HL-60 (cell line): ENCODE measurements at regions not wholly inside any gene's neighbourhood (a gene's known extent, or its start where the extent isn't known, plus 50 kb on each side); places are given as distances from the start of the nearest gene placed in this dataset.

Experiments used
- DNase-seq, 2 experiments: peaks; one replicate each; pipeline ENCODE4 v3.0.0-alpha.2; 2010 to 2020; ENCODE audit warnings: low read depth in 1 of 2, low spot score in 1 of 2
- H3K27ac ChIP-seq: fragments of 250-450 bp; sonication (Bioruptor Pico); replicated peaks from 2 replicates; pipeline ENCODE4 v1.5.1; 2020; ENCODE audit warnings: mild to moderate bottlenecking, moderate library complexity
- H3K27me3 ChIP-seq: fragments of 250-450 bp; sonication (Bioruptor Pico); 2 replicates; pipeline ENCODE4 v1.5.1; 2021; ENCODE audit warnings: mild to moderate bottlenecking, moderate library complexity; ENCODE audit not compliant: insufficient read depth, poor library complexity, severe bottlenecking
- H3K4me3 ChIP-seq: replicated peaks from 2 replicates; pipeline ENCODE4 v1.5.1; 2011; ENCODE audit warnings: mild to moderate bottlenecking, control low read depth, low read length; ENCODE audit not compliant: insufficient read depth
- CTCF ChIP-seq: IDR thresholded peaks from one replicate; pipeline ENCODE4 v1.5.1; 2011; ENCODE audit warnings: low read length, control low read depth, inconsistent platforms; ENCODE audit not compliant: insufficient read depth
- GABPA ChIP-seq: IDR thresholded peaks from 2 replicates; pipeline ENCODE4 v1.6.1; 2012; ENCODE audit warnings: low read depth
- POLR2AphosphoS5 ChIP-seq: IDR thresholded peaks from 2 replicates; pipeline ENCODE4 v1.6.1; 2012; ENCODE audit warnings: low read depth
- REST ChIP-seq: IDR thresholded peaks from 2 replicates; pipeline ENCODE4 v1.6.1; 2012; ENCODE audit warnings: low read depth; ENCODE audit not compliant: insufficient replicate concordance
- SPI1 ChIP-seq: IDR thresholded peaks from 2 replicates; pipeline ENCODE4 v1.6.1; 2012; ENCODE audit warnings: low read depth, mild to moderate bottlenecking, borderline replicate concordance

GRCh38 chr1:213615226-213615916, 372.4 kb upstream of the PROX1 start:
- Histone ChIP-seq H3K27me3 (no peaks in the 10 kb centered on the region), H3K4me3 (no peak overlapping the region), H3K27ac (no peak overlapping the region)
- no peak for DNase-seq
- TF ChIP-seq CTCF (no peak), REST (no peak), POLR2AphosphoS5 (no peak), SPI1 (no peak), GABPA (no peak)

- Histone ChIP-seq H3K4me3 (no peak overlapping the region), H3K27me3 (no peaks in the 10 kb centered on the region), H3K27ac (no peak overlapping the region)
- TF ChIP-seq GABPA (no peak), SPI1 (no peak), POLR2AphosphoS5 (no peak), CTCF (no peak), REST (no peak)
- DNase-seq, result no peak
Observed at GRCh38 chr1:213617133-213617532, 370.6 kb upstream of the PROX1 start.

GRCh38 chr1:213618094-213618493, 369.7 kb upstream of the PROX1 start:
- DNase-seq, result no peak
- Histone ChIP-seq H3K27me3 (no peaks in the 10 kb centered on the region), H3K27ac (no peak overlapping the region), H3K4me3 (no peak overlapping the region)
- TF ChIP-seq CTCF, result no peak
- no peak for TF ChIP-seq SPI1
- TF ChIP-seq POLR2AphosphoS5, result no peak
- no peak for TF ChIP-seq REST
- no peak for TF ChIP-seq GABPA
